ENCODE measurements at regions not wholly inside any gene's neighbourhood (a gene's known extent, or its start where the extent isn't known, plus 50 kb on each side); places are given as distances from the start of the nearest gene placed in this dataset.
"Not testable (repeated sequence)": the region's sequence is repeated elsewhere in the genome, so short reads cannot be mapped to it uniquely, and the experiment has no call there.

GRCh38 chrX:30995705-30996104 is 76.1 kb downstream of the FTHL17 start:
- WGBS, 3 donors, result 89 to 98% (median 93%) methylated on average over 3 of the region's 3 CpGs
- TF ChIP-seq CTCF (IDR thresholded peaks at IDR 0.05), result no peak
- DNase-seq, result no peak
- Histone ChIP-seq H3K27me3 (ENCODE audit: insufficient read depth in 3 of 3, low read length in 2 of 3) (no peaks in the 10 kb centered on the region), H3K36me3 (ENCODE audit: insufficient read depth in 1 of 2, low read depth in 1 of 2) (no peaks in the 10 kb centered on the region), H3K4me1 (no peaks in the 10 kb centered on the region), H3K9me3 (no peaks in the 10 kb centered on the region), H3K4me3 (no peak overlapping the region), H3K27ac (no peak overlapping the region)
- ATAC-seq, result no peak
- intact Hi-C loops (cut with DNase I), result no loop called here

- no peak for TF ChIP-seq CTCF (IDR thresholded peaks at IDR 0.05)
- Histone ChIP-seq H3K27ac (no peak overlapping the region), H3K4me3 (no peak overlapping the region), H3K9me3 (no peaks in the 10 kb centered on the region), H3K27me3 (ENCODE audit: insufficient read depth in 3 of 3, low read length in 2 of 3) (no peaks in the 10 kb centered on the region), H3K4me1 (no peaks in the 10 kb centered on the region), H3K36me3 (ENCODE audit: insufficient read depth in 1 of 2, low read depth in 1 of 2) (no peaks in the 10 kb centered on the region)
- intact Hi-C loops (cut with DNase I), result no loop called here
- WGBS, 3 donors, result 36 to 84% (median 81%) methylated on average over 1 of the region's 1 CpG
- no peak for ATAC-seq
- DNase-seq, result no peak
These were observed 76.7 kb downstream of the FTHL17 start for GRCh38 chrX:30995060-30995700.

- DNase-seq; H3K36me3 ChIP-seq (ENCODE audit: insufficient read depth in 1 of 2, low read depth in 1 of 2); H3K4me1 ChIP-seq; H3K4me3 ChIP-seq; H3K27me3 ChIP-seq (ENCODE audit: insufficient read depth in 3 of 3, low read length in 2 of 3); ATAC-seq; intact Hi-C loops (cut with DNase I); H3K9me3 ChIP-seq; H3K27ac ChIP-seq: not testable (repeated sequence)
- WGBS, 3 donors, result 80 to 100% (median 91%) methylated on average over 1 of the region's 1 CpG
These were observed 77.8 kb downstream of the FTHL17 start for GRCh38 chrX:30994018-30994417.

- H3K4me1 ChIP-seq, result no peaks in the 10 kb centered on the region
- no peak overlapping the region for H3K4me3 ChIP-seq
- 23 to 53% (median 34%) methylated on average over 4 of the region's 4 CpGs for WGBS, 3 donors
- DNase-seq (no peak), ATAC-seq (no peak)
- no peaks in the 10 kb centered on the region for H3K9me3 ChIP-seq
- H3K27me3 ChIP-seq (ENCODE audit: insufficient read depth in 3 of 3, low read length in 2 of 3), result no peaks in the 10 kb centered on the region
- no peaks in the 10 kb centered on the region for H3K36me3 ChIP-seq (ENCODE audit: insufficient read depth in 1 of 2, low read depth in 1 of 2)
- H3K27ac ChIP-seq, result no peak overlapping the region
- TF ChIP-seq CTCF (IDR thresholded peaks at IDR 0.05), result no peak
- intact Hi-C loops (cut with DNase I), result no loop called here
These were observed 79.4 kb downstream of the FTHL17 start for GRCh38 chrX:30992381-30992904.

GRCh38 chrX:30990361-30990760 is 81.5 kb downstream of the FTHL17 start:
- TF ChIP-seq CTCF (IDR thresholded peaks at IDR 0.05), result no peak
- Histone ChIP-seq H3K27me3 (ENCODE audit: insufficient read depth in 3 of 3, low read length in 2 of 3) (no peaks in the 10 kb centered on the region), H3K4me3 (no peak overlapping the region), H3K9me3 (no peaks in the 10 kb centered on the region), H3K4me1 (no peaks in the 10 kb centered on the region), H3K27ac (no peak overlapping the region), H3K36me3 (ENCODE audit: insufficient read depth in 1 of 2, low read depth in 1 of 2) (no peaks in the 10 kb centered on the region)
- 75 to 92% (median 92%) methylated on average over 2 of the region's 2 CpGs for whole genome bisulfite sequencing, 3 donors
- DNase-seq, result no peak
- no peak for ATAC-seq
- intact Hi-C loops (cut with DNase I), result no loop called here

Measured in psoas muscle (tissue), 7 donors.